GM20000 (cell line): ENCODE measurements at regions not wholly inside any gene's neighbourhood (a gene's known extent, or its start where the extent isn't known, plus 50 kb on each side); places are given as distances from the start of the nearest gene placed in this dataset.
"Not testable (repeated sequence)": the region's sequence is repeated elsewhere in the genome, so short reads cannot be mapped to it uniquely, and the experiment has no call there.

Experiments
- DNase-seq: peaks from one replicate; pipeline ENCODE4 v3.0.0; 2012; ENCODE audit warnings: low spot score
- CTCF ChIP-seq: IDR thresholded peaks from 2 replicates; pipeline ENCODE4 v1.5.1; 2012; ENCODE audit warnings: mild to moderate bottlenecking, control low read depth; ENCODE audit errors: extremely low read depth, missing control alignments

- no peak for DNase-seq
- TF ChIP-seq CTCF: no peak
These were observed 72.3 kb upstream of the ST3GAL6 start for GRCh38 chr3:98690876-98691275.

- DNase-seq: no peak
- TF ChIP-seq CTCF: no peak
These were observed 71.2 kb upstream of the ST3GAL6 start for GRCh38 chr3:98691897-98692296.

GRCh38 chr3:98692787-98693473 is 70.2 kb upstream of the ST3GAL6 start:
- no peak for DNase-seq
- TF ChIP-seq CTCF: no peak

DNA sequence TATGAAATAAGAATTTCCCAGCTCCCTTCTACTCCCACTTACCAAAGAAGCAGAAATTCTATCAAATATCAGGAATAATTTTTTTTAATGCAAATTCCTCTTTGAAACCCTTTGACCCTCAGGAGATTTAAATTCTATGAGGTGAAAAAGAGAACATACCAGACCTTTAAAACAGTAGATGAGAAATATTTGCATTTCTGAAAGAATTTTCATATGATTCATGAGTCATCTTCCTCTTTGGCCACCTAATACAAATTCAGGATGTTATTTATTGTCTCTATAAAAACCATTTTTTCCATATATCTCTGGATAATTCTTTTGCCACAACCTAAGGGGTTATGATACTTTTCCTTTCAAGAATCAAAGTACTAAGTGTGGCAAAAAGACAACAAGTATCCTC is 67.3 kb upstream of the ST3GAL6 start:
- DNase-seq: no peak
- TF ChIP-seq CTCF: no peak

GRCh38 chr3:98696296-98696695 is 66.8 kb upstream of the ST3GAL6 start:
- DNase-seq: not testable (repeated sequence)

GRCh38 chr3:98697225-98697624 is 65.9 kb upstream of the ST3GAL6 start:
- TF ChIP-seq CTCF: no peak

GRCh38 chr3:98699132-98699531 is 64.0 kb upstream of the ST3GAL6 start:
- DNase-seq: no peak
- TF ChIP-seq CTCF: no peak

More at GRCh38 chr3:98697225-98697624, 65.9 kb upstream of the ST3GAL6 start:
- no peak for DNase-seq

DNA sequence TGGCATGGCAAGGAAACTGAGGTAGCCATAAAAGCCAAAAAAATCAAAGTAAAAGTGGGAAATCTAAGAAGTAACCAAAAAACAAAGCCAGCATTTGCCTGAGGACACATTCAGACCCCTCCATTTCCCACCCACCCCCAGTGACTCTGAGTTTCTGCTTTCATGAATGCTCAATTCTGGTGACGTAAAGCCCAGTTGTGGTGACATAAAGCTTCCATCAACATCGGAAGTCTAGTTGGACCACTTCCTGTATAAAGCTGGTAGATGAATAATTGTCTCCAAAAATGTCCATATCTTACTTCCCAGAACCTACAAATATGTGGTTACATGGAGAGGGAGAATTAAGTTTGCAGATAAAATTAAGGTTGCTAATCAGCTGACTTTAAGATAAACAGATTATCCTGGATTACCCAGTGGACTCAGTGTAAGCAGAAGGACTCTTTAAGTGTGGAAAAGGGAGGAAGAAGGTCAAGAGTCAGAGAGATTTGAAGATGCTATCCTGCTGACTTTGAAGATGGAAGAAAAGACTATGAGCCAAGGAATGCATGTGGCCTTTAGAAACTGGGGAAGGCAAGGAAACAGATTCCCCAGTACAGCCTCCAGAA is 62.0 kb upstream of the ST3GAL6 start:
- DNase-seq: no peak
- no peak for TF ChIP-seq CTCF
